ENCODE measurements at regions not wholly inside any gene's neighbourhood (a gene's known extent, or its start where the extent isn't known, plus 50 kb on each side); places are given as distances from the start of the nearest gene placed in this dataset.

GRCh38 chr3:151979906-151980305 is 106.5 kb downstream of the SUCNR1 start:
- Histone ChIP-seq H3F3A (ENCODE audit: control insufficient read depth, insufficient read depth) (no peaks in the 10 kb centered on the region), H3K4me2 (ENCODE audit: low read length) (no peak overlapping the region), H3K9me3 (ENCODE audit: control insufficient read depth, insufficient read depth, low read length) (no peaks in the 10 kb centered on the region), H3K4me1 (ENCODE audit: control insufficient read depth, low read length) (no peaks in the 10 kb centered on the region), H3K4me3 (ENCODE audit: low read length) (no peak overlapping the region), H3K27me3 (ENCODE audit: control insufficient read depth, low read length) (no peaks in the 10 kb centered on the region), H3K27ac (ENCODE audit: low read depth, low read length) (no peak overlapping the region), H3K9me2 (replicated peaks; ENCODE audit: control insufficient read depth, low read length) (no peaks in the 10 kb centered on the region), H3K36me3 (ENCODE audit: control insufficient read depth, low read length) (no peaks in the 10 kb centered on the region), H3K79me2 (ENCODE audit: control insufficient read depth, low read length) (no peaks in the 10 kb centered on the region), H4K20me1 (ENCODE audit: control insufficient read depth, insufficient read depth, low read depth, low read length) (no peaks in the 10 kb centered on the region)
- TF ChIP-seq EZH2phosphoT487 (IDR thresholded peaks at IDR 0.05; ENCODE audit: borderline replicate concordance, low read length) (no peak), CTCF (IDR thresholded peaks at IDR 0.05; ENCODE audit: low read depth, low read length, poor library complexity, severe bottlenecking) (no peak)

GRCh38 chr3:151983538-151983937 is 110.1 kb downstream of the SUCNR1 start:
- H3K4me2 ChIP-seq (ENCODE audit: low read length): no peak overlapping the region
- no peaks in the 10 kb centered on the region for H3K9me3 ChIP-seq (ENCODE audit: control insufficient read depth, insufficient read depth, low read length)
- H3K36me3 ChIP-seq (ENCODE audit: control insufficient read depth, low read length): no peaks in the 10 kb centered on the region

GRCh38 chr3:151985787-151986430 is 112.5 kb downstream of the SUCNR1 start:
- Histone ChIP-seq H4K20me1 (ENCODE audit: control insufficient read depth, insufficient read depth, low read depth, low read length) (no peaks in the 10 kb centered on the region), H3F3A (ENCODE audit: control insufficient read depth, insufficient read depth) (no peaks in the 10 kb centered on the region), H3K9me3 (ENCODE audit: control insufficient read depth, insufficient read depth, low read length) (no peaks in the 10 kb centered on the region), H3K27me3 (ENCODE audit: control insufficient read depth, low read length) (peaks cover 6% of the 10 kb centered on the region; the same call in 1 of the 2 replicates), H3K27ac (ENCODE audit: low read depth, low read length) (no peak overlapping the region), H3K36me3 (ENCODE audit: control insufficient read depth, low read length) (no peaks in the 10 kb centered on the region), H3K4me2 (ENCODE audit: low read length) (no peak overlapping the region), H3K4me1 (ENCODE audit: control insufficient read depth, low read length) (peaks cover 6% of the 10 kb centered on the region), H3K79me2 (ENCODE audit: control insufficient read depth, low read length) (no peaks in the 10 kb centered on the region), H3K4me3 (ENCODE audit: low read length) (no peak overlapping the region), H3K9me2 (replicated peaks; ENCODE audit: control insufficient read depth, low read length) (no peaks in the 10 kb centered on the region)
- TF ChIP-seq EZH2phosphoT487 (IDR thresholded peaks at IDR 0.05; ENCODE audit: borderline replicate concordance, low read length) (no peak), CTCF (IDR thresholded peaks at IDR 0.05; ENCODE audit: low read depth, low read length, poor library complexity, severe bottlenecking) (no peak)

More at GRCh38 chr3:151983538-151983937, 110.1 kb downstream of the SUCNR1 start:
- no peak overlapping the region for H3K4me3 ChIP-seq (ENCODE audit: low read length)
- no peaks in the 10 kb centered on the region for H3K9me2 ChIP-seq (replicated peaks; ENCODE audit: control insufficient read depth, low read length)
- no peak overlapping the region for H3K27ac ChIP-seq (ENCODE audit: low read depth, low read length)
- TF ChIP-seq CTCF (IDR thresholded peaks at IDR 0.05; ENCODE audit: low read depth, low read length, poor library complexity, severe bottlenecking) (no peak), EZH2phosphoT487 (IDR thresholded peaks at IDR 0.05; ENCODE audit: borderline replicate concordance, low read length) (no peak)
- H3K27me3 ChIP-seq (ENCODE audit: control insufficient read depth, low read length): peaks cover 5% of the 10 kb centered on the region; the same call in 1 of the 2 replicates
- peaks cover 6% of the 10 kb centered on the region for H3K4me1 ChIP-seq (ENCODE audit: control insufficient read depth, low read length)
- H3K79me2 ChIP-seq (ENCODE audit: control insufficient read depth, low read length): no peaks in the 10 kb centered on the region
- H3F3A ChIP-seq (ENCODE audit: control insufficient read depth, insufficient read depth): no peaks in the 10 kb centered on the region
- H4K20me1 ChIP-seq (ENCODE audit: control insufficient read depth, insufficient read depth, low read depth, low read length): no peaks in the 10 kb centered on the region
